Transverse colon (tissue), 3 donors: ENCODE measurements at regions not wholly inside any gene's neighbourhood (a gene's known extent, or its start where the extent isn't known, plus 50 kb on each side); places are given as distances from the start of the nearest gene placed in this dataset.

Experiments used
- EP300 ChIP-seq: sonication (generic); formaldehyde crosslinking; IDR thresholded peaks from one replicate; pipeline ENCODE4 v1.6.1; 2017; ENCODE audit warnings: antibody characterized with exemption, low read depth
- POLR2A ChIP-seq: fragments of 450-650 bp; IDR thresholded peaks from one replicate; pipeline ENCODE4 v1.6.1; 2016; ENCODE audit warnings: antibody characterized with exemption, mild to moderate bottlenecking, moderate library complexity
- TF ChIP-seq, protein P1 (sequence below), 5 experiments: fragments of 200-600 bp in 3 of 5; fragments of 450-650 bp in 2 of 5; sonication (generic) in 3 of 5; IDR thresholded peaks; 1 replicate in 2 of 5; 2 replicates in 3 of 5; pipeline ENCODE4 v1.5.1; 2016 to 2017; ENCODE audit warnings: antibody characterized with exemption in 5 of 5, inconsistent platforms in 3 of 5, mild to moderate bottlenecking in 2 of 5, moderate library complexity in 1 of 5

DNA sequence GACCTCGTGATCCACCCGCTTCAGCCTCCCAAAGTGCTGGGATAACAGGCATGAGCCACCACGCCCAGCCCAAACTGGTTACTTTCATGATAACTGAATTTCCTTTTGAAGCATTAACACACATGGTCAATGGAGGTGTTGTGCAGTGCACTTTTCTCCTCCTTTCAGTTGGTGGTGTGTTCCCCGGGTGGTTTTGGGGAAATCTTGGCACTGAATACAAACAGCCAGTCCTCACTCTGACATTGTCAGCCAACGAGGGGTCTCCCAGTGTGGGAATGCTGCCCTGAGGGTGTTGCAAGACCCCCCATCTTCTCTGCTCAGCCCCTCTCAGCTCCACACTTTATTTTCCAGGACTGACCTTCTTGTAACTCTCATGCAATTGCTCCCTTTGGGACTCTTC lies 70.5 kb downstream of the SOX9 start:
- TF ChIP-seq, protein P1, sequence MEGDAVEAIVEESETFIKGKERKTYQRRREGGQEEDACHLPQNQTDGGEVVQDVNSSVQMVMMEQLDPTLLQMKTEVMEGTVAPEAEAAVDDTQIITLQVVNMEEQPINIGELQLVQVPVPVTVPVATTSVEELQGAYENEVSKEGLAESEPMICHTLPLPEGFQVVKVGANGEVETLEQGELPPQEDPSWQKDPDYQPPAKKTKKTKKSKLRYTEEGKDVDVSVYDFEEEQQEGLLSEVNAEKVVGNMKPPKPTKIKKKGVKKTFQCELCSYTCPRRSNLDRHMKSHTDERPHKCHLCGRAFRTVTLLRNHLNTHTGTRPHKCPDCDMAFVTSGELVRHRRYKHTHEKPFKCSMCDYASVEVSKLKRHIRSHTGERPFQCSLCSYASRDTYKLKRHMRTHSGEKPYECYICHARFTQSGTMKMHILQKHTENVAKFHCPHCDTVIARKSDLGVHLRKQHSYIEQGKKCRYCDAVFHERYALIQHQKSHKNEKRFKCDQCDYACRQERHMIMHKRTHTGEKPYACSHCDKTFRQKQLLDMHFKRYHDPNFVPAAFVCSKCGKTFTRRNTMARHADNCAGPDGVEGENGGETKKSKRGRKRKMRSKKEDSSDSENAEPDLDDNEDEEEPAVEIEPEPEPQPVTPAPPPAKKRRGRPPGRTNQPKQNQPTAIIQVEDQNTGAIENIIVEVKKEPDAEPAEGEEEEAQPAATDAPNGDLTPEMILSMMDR (IDR thresholded peaks at IDR 0.05), result no peak
- TF ChIP-seq POLR2A (no peak), EP300 (no peak)
